Spleen (tissue), 11 donors: ENCODE measurements at regions not wholly inside any gene's neighbourhood (a gene's known extent, or its start where the extent isn't known, plus 50 kb on each side); places are given as distances from the start of the nearest gene placed in this dataset.

ENCODE experiments used
- DNase-seq: peaks from one replicate; pipeline ENCODE4 v3.0.0-alpha.2; 2020
- H3K27ac ChIP-seq, 8 donors: fragments of 200-600 bp; sonication (generic) in 7 of 8; 1 replicate in 4 of 8; 2 replicates in 4 of 8; pipeline versions ENCODE4 v1.5.0 to v1.8.0; 2016 to 2021; ENCODE audit warnings: inconsistent platforms in 4 of 8, mild to moderate bottlenecking in 4 of 8, moderate library complexity in 1 of 8
- H3K27me3 ChIP-seq, 7 donors: fragments of 200-600 bp; sonication (generic) in 6 of 7; replicated peaks in 1 of 7; 1 replicate in 4 of 7; 2 replicates in 3 of 7; pipeline versions ENCODE4 v1.5.0 to v1.8.0; 2016 to 2021; ENCODE audit warnings: inconsistent platforms in 3 of 7, mild to moderate bottlenecking in 1 of 7
- H3K36me3 ChIP-seq, 6 donors: fragments of 200-600 bp; sonication (generic) in 5 of 6; 1 replicate in 4 of 6; 2 replicates in 2 of 6; pipeline versions ENCODE4 v1.5.0 to v1.8.0; 2016 to 2021; ENCODE audit warnings: inconsistent platforms in 2 of 6
- H3K4me1 ChIP-seq, 6 donors: fragments of 200-600 bp; sonication (generic) in 5 of 6; 1 replicate in 3 of 6; 2 replicates in 3 of 6; pipeline versions ENCODE4 v1.5.0 to v1.8.0; 2016 to 2021; ENCODE audit warnings: inconsistent platforms in 3 of 6
- H3K4me3 ChIP-seq, 8 donors: fragments of 200-600 bp; sonication (generic) in 7 of 8; 1 replicate in 4 of 8; 2 replicates in 4 of 8; pipeline versions ENCODE4 v1.5.0 to v1.8.0; 2016 to 2021; ENCODE audit warnings: inconsistent platforms in 4 of 8, mild to moderate bottlenecking in 4 of 8, moderate library complexity in 2 of 8
- H3K9me3 ChIP-seq, 8 donors: fragments of 200-600 bp; sonication (generic) in 7 of 8; 1 replicate in 4 of 8; 2 replicates in 4 of 8; pipeline versions ENCODE4 v1.5.0 to v1.8.0; 2016 to 2021; ENCODE audit warnings: inconsistent platforms in 4 of 8
- CTCF ChIP-seq, 11 experiments: fragments of 200-600 bp in 7 of 11; fragments of 450-650 bp in 4 of 11; sonication (generic) in 4 of 11; IDR thresholded peaks in 8 of 11; conservative IDR thresholded peaks in 3 of 11; 1 replicate in 7 of 11; 2 replicates in 4 of 11; pipeline versions ENCODE4 v1.4.0 to v1.8.0; 2016 to 2021; ENCODE audit warnings: antibody characterized with exemption in 11 of 11, inconsistent platforms in 4 of 11, mild to moderate bottlenecking in 1 of 11
- POLR2A ChIP-seq, 3 donors: fragments of 450-650 bp; IDR thresholded peaks; one replicate each; pipeline ENCODE4 v1.5.1; 2017; ENCODE audit warnings: antibody characterized with exemption in 3 of 3, mild to moderate bottlenecking in 1 of 3
- POLR2AphosphoS5 ChIP-seq, 3 donors: sonication (generic); formaldehyde crosslinking; IDR thresholded peaks; one replicate each; pipeline ENCODE4 v1.5.1; 2017; ENCODE audit warnings: antibody characterized with exemption in 3 of 3
- WGBS, 5 donors: extraction: QIAGEN DNeasy Blood & Tissue Kit in 3 of 5; methylation state at CpG; one replicate each; pipeline versions ENCODE4 v1.1.5 to v1.1.7; 2013 to 2018; 5-methylcytosine and 5-hydroxymethylcytosine counted together
- intact Hi-C: fragments of 100-400 bp; cut with DNase I; formaldehyde crosslinking; loops from one replicate; pipeline ENCODE4 v1.15.0; 2023; ENCODE audit warnings: low total_unique reads
- donor health status: healthy with polysubstance abuse.
- donor health status: DM: no; HTN: no; CAD: no; lungs with moderate emphysema.
- donor health status: DM: no; HTN: no; CAD: no.
- donor health status: Bipolar disorder and iron deficiency.
- donor health status: healthy.
- donor health status: DM: no; HTN: no; CAD: no.
- donor health status: DM: yes; HTN: yes; CAD: no.

GRCh38 chr2:22518641-22519040 is 866.3 kb upstream of the KLHL29 start:
- DNase-seq, result no peak
- Histone ChIP-seq H3K4me1 (no peaks in the 10 kb centered on the region), H3K4me3 (no peak overlapping the region), H3K27ac (no peak overlapping the region), H3K27me3 (no peaks in the 10 kb centered on the region), H3K9me3 (no peaks in the 10 kb centered on the region), H3K36me3 (no peaks in the 10 kb centered on the region)
- TF ChIP-seq CTCF (IDR thresholded peaks at IDR 0.05 in 8 of 11, conservative IDR thresholded peaks at IDR 0.05 in 3 of 11), result no peak
- no peak for TF ChIP-seq POLR2A (IDR thresholded peaks at IDR 0.05)
- no peak for TF ChIP-seq POLR2AphosphoS5 (IDR thresholded peaks at IDR 0.05)
- intact Hi-C loops, result no loop called here

- H3K4me1 ChIP-seq, result no peaks in the 10 kb centered on the region
- H3K27me3 ChIP-seq, result no peaks in the 10 kb centered on the region
- H3K27ac ChIP-seq, result no peak overlapping the region
- intact Hi-C loops, result no loop called here
- H3K4me3 ChIP-seq, result no peak overlapping the region
- H3K9me3 ChIP-seq, result peaks cover 0 to 4% (median 0%) of the 10 kb centered on the region in 8 donors
- WGBS, 5 donors, result 65 to 80% (median 78%) methylated on average over 8 of the region's 8 CpGs
- DNase-seq, result no peak
- TF ChIP-seq CTCF (IDR thresholded peaks at IDR 0.05 in 8 of 11, conservative IDR thresholded peaks at IDR 0.05 in 3 of 11), result no peak
- no peaks in the 10 kb centered on the region for H3K36me3 ChIP-seq
Measured at GRCh38 chr2:22520369-22521288, 864.4 kb upstream of the KLHL29 start.

GRCh38 chr2:22521620-22522019 is 863.4 kb upstream of the KLHL29 start:
- Histone ChIP-seq H3K4me3 (no peak overlapping the region), H3K27ac (no peak overlapping the region), H3K9me3 (peaks cover 0 to 4% (median 0%) of the 10 kb centered on the region in 8 donors), H3K27me3 (no peaks in the 10 kb centered on the region), H3K4me1 (no peaks in the 10 kb centered on the region), H3K36me3 (no peaks in the 10 kb centered on the region)
- DNase-seq, result no peak
- intact Hi-C loops, result no loop called here
- TF ChIP-seq POLR2AphosphoS5 (IDR thresholded peaks at IDR 0.05) (no peak), CTCF (IDR thresholded peaks at IDR 0.05 in 8 of 11, conservative IDR thresholded peaks at IDR 0.05 in 3 of 11) (no peak), POLR2A (IDR thresholded peaks at IDR 0.05) (no peak)

GRCh38 chr2:22525681-22526080 is 859.3 kb upstream of the KLHL29 start:
- Histone ChIP-seq H3K36me3 (no peaks in the 10 kb centered on the region), H3K27me3 (no peaks in the 10 kb centered on the region), H3K4me1 (no peaks in the 10 kb centered on the region), H3K9me3 (peaks cover 0 to 29% (median 9%) of the 10 kb centered on the region in 8 donors), H3K27ac (no peak overlapping the region), H3K4me3 (no peak overlapping the region)
- DNase-seq, result no peak
- TF ChIP-seq POLR2A (IDR thresholded peaks at IDR 0.05) (no peak), CTCF (IDR thresholded peaks at IDR 0.05 in 8 of 11, conservative IDR thresholded peaks at IDR 0.05 in 3 of 11) (no peak), POLR2AphosphoS5 (IDR thresholded peaks at IDR 0.05) (no peak)
- intact Hi-C loops, result no loop called here
